COLO668 (cell line): ENCODE measurements at regions not wholly inside any gene's neighbourhood (a gene's known extent, or its start where the extent isn't known, plus 50 kb on each side); places are given as distances from the start of the nearest gene placed in this dataset.
"Not testable (repeated sequence)": the region's sequence is repeated elsewhere in the genome, so short reads cannot be mapped to it uniquely, and the experiment has no call there.

ENCODE experiments used
- DNase-seq: peaks from one replicate; lab custom pipeline; 2025; ENCODE audit not compliant: unreplicated experiment; lab: John Stamatoyannopoulos, UW

DNA sequence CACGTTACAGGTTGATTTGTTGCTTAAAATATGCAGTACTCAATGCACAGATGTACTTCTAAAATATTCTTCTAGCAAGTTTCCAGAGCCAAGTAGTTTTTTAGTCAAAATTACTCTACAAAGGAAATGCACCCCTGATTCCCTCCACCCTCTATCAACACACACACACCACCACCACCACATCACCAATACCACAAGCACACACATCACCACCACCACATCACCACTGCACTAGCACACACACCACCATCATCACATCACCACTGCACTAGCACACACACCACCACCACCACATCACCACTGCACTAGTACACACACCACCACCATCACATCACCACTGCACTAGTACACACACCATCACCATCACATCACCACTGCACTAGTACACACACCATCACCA, 105.2 kb upstream of the FRG1 start:
- DNase-seq, result no peak

DNA sequence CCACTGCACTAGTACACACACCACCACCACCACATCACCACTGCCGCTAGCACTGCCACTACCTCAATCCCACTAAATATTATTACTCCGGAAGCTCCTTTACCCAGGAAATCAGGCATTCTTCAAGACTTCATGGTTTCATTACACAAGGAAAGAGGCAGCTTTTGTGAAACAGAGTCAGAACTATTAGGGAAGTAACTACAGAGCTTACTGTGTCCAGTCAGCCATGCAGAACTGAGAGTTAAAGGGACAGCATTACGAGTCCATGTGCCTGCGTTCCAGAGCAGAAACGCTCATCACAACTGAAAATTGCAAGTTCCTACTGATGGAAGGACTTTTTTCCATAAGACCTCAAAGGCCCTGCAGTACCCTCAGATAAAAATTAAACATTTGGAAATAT, 103.2 kb upstream of the FRG1 start:
- no peak for DNase-seq

DNA sequence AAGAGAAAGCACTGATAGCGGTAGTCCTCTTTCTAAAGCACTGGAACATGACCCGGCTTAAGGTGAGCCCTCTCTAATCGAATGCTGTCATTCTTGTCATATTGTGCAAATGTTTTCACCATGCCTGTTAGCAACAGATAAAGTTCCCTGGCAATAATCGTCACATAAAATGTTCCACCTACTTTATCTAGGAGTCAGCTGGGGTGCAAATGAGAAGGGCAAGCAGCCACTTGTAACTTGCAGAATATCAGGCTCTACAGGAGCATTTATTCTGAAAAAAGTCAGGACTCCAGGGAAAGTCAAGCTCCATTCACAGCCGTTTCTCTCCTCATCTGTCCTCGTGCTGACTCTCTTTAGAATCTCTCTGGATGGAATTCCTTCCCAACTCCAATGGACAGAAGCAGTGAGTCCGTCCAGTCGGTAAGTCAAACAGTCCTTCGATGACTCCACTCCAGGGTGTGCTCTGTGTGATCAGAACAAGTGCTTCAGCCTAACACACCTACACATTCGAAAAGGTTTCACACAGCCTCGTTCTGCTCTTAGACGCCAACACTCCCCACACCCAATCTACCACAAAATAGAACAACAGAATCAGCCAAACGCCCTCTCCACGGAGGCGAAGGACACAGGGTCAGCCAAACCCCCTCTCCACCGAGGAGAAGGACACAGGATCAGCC, 101.7 kb upstream of the FRG1 start:
- DNase-seq, result no peak

DNA sequence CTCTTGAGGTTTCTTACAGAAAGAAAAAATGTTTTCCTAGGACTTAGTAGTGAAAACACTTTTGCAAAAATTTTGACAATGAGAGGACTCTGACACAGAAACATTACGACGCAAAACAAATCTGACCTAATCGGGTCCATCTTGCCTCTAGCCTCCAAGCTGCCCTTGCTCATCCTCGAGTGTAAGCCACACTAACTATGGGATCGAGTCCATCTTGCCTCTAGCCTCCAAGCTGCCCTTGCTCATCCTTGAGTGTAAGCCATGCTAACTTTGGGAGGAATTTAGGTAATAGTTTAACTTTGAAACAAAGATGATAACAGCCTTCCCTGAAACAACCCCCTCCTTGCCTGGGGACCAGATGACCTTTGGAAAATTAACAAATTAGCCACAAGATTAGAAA, 100.3 kb upstream of the FRG1 start:
- no peak for DNase-seq

DNA sequence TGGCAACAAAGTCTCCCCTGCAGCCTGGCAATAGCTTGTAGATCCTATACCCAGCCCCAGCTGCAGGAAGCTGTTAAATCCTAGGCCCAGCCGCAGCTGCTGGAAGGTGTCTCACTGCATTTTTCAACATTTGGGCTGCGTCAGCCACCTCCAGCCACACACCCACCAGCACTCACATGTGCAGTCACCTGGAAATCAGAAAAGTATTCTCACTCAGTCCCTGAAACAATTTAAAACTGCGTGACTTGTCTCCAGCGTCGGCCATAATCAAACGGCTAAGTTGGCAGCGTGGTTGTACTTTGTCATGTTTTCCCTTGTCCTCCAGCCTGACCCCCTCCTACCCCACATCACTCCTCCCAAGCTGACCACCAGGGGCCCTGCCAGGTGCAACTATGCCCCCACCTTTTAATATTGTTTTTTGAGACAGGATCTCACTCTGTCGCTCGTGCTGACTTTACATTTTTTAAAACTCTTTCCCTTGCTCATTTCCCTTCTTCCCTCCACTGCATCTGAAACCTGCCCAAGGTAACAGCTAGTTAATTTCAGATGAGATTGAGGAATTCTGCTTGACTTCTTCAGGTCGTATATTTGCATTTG, 97.2 kb upstream of the FRG1 start:
- no peak for DNase-seq

DNA sequence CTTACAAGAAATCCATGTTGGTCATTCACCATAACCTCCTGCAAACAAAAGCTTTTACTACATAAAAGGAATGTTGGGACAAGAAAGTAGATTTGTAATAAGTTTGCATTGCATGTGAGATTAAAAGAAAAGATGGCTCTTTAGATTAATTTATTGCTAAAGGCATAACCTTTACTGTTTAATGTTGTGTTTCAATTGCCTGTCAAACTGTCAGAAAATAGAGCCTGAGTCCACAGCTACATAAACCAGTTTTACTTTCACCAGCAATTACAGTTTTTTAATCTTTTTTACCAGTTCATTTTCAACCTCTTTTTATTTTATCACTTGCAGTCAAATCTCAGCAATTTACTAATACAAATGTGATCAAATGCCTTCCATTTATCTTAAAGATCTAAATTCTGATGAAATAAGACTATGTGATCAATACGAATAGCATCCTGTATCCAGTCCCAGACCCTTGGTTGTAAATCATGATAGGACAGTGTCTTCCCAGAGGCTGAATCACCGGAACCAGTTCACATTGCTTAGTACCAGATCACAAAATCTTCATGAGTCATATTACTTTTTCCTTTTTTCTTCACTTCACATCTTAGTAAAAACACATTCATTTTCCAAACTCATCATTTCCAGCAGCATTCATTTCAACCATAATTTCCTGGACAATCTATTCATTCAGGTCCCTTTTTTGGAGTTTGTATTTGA, 95.4 kb upstream of the FRG1 start:
- DNase-seq, result no peak

DNA sequence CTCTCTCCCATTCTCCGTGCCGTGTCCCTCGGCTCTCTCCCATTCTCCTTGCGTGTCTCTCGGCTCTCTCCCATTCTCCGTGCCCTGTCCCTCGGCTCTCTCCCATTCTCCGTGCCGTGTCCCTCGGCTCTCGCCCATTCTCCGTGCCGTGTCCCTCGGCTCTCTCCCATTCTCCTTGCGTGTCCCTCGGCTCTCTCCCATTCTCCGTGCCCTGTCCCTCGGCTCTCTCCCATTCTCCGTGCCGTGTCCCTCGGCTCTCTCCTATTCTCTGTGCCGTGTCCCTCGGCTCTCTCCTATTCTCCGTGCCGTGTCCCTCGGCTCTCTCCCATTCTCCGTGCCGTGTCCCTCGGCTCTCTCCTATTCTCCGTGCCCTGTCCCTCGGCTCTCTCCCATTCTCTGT, 94.6 kb upstream of the FRG1 start:
- not testable (repeated sequence) for DNase-seq

DNA sequence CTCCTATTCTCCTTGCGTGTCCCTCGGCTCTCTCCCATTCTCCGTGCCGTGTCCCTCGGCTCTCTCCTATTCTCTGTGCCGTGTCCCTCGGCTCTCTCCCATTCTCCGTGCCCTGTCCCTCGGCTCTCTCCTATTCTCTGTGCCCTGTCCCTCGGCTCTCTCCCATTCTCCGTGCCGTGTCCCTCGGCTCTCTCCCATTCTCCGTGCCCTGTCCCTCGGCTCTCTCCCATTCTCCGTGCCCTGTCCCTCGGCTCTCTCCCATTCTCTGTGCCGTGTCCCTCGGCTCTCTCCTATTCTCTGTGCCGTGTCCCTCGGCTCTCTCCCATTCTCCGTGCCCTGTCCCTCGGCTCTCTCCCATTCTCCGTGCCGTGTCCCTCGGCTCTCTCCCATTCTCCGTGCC, 94.1 kb upstream of the FRG1 start:
- not testable (repeated sequence) for DNase-seq

DNA sequence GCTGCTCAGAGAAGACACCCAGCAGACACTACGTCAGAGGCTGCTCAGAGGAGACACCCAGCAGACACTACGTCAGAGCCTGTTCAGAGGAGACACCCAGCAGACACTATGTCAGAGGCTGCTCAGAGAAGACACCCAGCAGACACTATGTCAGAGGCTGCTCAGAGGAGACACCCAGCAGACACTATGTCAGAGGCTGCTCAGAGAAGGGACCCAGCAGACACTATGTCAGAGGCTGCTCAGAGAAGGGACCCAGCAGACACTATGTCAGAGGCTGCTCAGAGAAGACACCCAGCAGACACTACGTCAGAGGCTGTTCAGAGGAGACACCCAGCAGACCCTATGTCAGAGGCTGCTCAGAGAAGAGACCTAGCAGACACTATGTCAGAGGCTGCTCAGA, 92.0 kb upstream of the FRG1 start:
- DNase-seq, result not testable (repeated sequence)

DNA sequence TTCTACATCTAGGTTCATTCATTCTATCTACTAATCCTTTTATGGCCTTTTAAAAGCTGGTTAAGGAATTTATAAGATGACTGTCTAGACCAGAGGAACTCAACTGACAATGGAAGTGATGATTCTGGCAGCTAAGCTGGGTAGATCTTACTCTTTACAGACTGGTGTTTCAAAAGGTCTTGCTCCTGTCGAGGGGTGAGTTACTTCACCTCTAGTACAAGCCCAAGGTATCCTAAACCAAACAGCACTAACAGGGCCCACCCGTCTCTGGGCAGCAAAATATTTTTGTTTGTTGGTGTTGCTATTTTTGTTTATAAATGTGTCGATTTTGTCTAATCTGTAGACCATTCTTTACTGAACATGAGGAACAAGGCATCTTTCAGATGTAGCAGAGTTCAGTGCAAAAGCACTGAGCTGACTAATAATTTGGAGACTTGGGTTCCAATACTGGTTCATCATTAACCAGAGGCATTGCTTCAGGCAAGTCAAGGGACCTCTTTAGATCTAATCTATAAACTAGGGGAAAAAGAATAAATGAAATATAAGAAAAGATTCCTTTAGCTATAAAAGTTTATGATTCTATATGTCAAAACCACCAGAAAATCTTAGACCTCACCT, 90.3 kb upstream of the FRG1 start:
- no peak for DNase-seq

DNA sequence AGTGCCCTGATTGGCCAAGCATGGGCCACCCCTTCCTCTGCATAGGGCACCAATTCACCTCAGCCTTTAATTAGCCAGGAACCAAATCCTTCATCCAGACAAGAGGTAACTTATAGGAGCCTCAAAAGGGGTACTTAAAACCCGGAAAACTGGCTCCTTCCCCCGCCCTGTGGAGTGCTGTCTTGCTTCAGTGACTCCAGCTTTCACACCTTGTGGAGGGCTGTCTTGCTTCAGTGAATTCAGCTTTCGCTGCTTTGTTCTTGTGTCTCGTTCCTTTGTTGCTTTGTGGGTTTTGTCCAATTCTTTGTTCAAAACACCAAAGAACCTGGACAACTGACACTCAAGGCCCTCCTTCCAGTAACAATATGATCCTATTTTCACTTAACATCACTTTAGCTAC, 82.2 kb upstream of the FRG1 start:
- DNase-seq, result no peak

DNA sequence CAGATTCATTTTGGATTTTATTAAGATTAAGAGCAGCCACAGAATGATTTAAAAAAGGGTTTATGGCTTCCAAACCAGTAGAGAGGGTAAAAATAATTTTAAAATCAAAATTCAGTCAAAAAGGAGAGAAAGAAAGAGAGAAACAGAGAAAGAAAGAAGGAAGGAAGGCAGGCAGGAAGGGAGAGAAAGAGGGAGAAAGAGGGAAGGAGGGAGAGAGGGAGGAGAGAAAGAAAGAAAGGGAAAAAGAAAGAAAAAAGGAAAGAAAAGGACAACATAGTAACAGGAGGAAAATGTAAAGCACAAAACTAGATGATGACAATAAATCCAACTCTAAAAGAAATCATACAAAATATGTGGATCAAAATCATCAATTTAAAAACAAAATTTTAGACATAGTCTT, 79.6 kb upstream of the FRG1 start:
- DNase-seq, result no peak

DNA sequence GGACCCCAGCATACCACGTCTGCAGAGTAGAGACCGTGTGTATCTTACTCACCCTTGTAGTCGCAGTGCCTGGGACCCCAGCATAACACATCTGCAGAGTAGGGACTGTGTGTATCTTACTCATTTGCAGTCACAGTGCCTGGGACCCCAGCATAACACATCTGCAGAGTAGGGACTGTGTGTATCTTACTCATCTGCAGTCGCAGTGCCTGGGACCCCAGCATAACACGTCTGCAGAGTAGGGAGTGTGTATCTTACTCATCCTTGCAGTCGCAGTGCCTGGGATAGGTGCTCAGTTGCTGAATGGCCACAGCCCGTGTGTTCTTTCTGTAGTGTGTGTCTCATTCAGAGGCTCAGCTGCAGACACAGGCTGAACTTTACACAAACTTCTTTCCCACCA, 71.4 kb upstream of the FRG1 start:
- no peak for DNase-seq

DNA sequence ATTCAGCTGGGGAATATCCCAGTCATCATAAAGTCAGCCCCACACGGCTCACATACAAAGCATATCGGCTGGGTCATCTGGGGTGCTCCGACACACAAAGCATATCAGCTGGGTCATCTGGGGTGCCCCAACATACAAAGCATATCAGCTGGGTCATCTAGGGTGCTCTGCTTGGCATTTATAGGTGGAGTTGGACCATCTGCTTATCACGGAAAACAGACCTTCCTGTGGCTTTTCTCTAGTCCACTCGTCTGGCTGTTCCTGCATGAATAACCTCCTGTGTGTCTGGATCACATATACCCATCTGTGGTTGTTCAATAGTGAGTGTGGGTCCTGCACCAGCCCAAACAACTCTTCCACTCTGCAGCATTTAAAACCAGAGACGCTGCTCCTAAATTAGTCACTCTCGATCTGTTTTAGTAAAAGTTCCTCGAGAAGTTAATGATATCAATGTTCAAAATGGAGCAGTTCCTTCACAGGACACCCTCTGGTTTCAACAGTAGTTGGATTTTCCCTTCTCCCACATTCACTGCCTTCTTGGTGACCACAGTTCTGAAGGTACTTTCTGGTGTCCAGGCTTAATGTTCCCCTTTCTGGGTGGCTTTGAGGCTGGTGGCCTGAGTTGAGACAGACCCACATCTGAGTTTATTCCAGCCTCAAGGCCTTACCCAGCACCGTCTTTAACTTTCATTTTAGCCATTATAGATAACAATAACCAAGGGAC, 70.0 kb upstream of the FRG1 start:
- DNase-seq, result no peak

DNA sequence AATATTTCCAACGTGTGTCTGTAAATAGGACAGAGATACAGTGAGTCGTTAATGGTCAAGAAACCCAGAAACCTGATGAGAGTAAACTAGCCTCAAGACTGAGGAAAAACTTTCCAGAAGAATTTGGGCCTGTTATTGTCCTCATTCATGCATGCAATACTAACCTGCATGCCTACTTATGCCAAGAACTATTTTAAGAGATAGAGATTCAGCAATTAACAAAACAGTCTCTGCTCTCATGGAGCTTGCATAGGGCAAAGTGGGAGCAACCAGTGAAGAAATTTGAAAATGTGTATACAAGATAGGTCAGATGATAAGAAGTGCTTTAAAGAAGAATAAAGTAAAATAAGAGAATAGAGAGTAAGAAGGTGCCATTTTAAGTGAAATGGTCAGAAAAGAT, 66.1 kb upstream of the FRG1 start:
- no peak for DNase-seq

DNA sequence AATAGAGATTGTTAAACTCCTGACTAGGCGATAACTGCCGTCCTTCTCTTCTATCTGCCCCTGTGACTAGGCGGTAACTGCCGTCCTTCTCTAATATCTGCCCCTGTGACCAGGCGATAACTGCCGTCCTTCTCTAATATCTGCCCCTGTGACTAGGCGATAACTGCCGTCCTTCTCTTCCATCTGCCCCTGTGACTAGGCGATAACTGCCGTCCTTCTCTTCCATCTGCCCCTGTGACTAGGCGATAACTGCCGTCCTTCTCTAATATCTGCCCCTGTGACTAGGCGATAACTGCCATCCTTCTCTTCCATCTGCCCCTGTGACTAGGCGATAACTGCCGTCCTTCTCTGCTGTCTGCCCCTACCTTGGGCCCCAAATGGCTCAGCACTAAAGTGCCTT, 59.5 kb upstream of the FRG1 start:
- not testable (repeated sequence) for DNase-seq

DNA sequence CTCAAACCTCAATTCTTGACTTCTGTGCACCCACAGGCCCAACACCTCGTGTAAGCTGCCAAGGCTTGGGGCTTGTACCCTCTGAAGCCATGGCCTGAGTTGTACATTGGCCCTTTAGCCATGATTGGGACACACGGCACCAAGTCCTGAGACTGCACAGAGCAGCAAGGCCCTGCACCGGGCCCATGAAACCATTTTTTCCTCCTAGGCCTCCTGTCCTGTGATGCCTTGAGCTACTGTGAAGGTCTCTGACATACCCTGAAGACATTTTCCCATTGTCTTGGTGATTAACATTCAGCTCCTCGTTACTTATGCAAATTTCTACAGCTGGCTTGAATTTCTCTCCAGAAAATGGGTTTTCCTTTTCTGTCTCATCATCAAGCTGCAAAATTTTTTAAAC, 52.3 kb upstream of the FRG1 start:
- DNase-seq, result not testable (repeated sequence)
